ENCODE measurements at regions not wholly inside any gene's neighbourhood (a gene's known extent, or its start where the extent isn't known, plus 50 kb on each side); places are given as distances from the start of the nearest gene placed in this dataset.

DNA sequence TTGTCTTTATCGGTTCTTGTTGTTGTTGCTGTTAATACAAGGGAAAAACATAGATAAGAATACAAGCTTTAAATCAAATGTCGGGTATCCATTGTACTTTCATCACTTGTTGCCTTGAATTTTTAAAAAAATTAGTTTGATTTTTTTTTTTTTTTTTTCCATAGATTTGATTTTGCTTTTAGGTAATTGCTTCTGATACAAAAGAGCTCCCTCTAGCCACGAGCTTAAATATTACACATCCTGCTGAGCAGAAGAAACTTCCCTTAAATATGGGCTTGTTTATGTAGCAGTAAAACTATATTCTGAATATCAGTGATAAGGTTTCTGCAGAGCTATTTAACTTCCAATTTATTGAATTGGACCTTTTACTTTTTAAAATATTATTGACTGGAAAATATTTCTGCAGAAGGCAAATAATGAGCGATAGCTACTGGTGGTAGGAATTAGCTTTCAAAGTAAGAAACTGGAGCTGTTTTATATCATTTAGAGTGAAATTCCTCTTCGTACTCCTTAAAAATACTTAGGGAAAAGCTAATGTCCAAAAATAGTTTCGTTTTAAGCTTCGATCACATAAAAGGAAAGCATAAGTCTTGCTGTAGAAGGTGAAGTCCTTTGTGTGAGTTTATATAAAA lies 216.9 kb downstream of the POLR1F start:
- H2BK15ac ChIP-seq (ENCODE audit: low read length): no peak overlapping the region
- no peak for FAIRE-seq
- POLR2A ChIA-PET (ENCODE audit: partially characterized antibody): no interaction called here
- no peak overlapping the region for H3K23ac ChIP-seq (ENCODE audit: insufficient read length)
- no peak overlapping the region for H2BK120ac ChIP-seq (replicated peaks; ENCODE audit: low read depth, low read length)
- no peak overlapping the region for H3K4me3 ChIP-seq (ENCODE audit: extremely low read depth in 1 of 4, insufficient read depth in 2 of 4, low read depth in 3 of 4, low read length in 4 of 4)
- H3K79me1 ChIP-seq (ENCODE audit: low read depth, low read length): no peaks in the 10 kb centered on the region
- H4K20me1 ChIP-seq (replicated peaks in 1 of 2; ENCODE audit: control insufficient read depth in 1 of 2, insufficient read depth in 2 of 2, low read length in 2 of 2): no peaks in the 10 kb centered on the region
- H2BK20ac ChIP-seq (ENCODE audit: low read length): no peak overlapping the region
- H3K9ac ChIP-seq (replicated peaks in 1 of 4; ENCODE audit: extremely low read depth in 1 of 4, low read depth in 3 of 4, low read length in 3 of 4): no peak overlapping the region
- H3K27me3 ChIP-seq (replicated peaks in 1 of 4; ENCODE audit: control insufficient read depth in 3 of 4, extremely low read depth in 1 of 4, insufficient read depth in 3 of 4, low read length in 3 of 4): no peaks in the 10 kb centered on the region
- H3K18ac ChIP-seq (ENCODE audit: extremely low read depth, low read length): no peak overlapping the region
- no peaks in the 10 kb centered on the region for H3K79me2 ChIP-seq (ENCODE audit: control insufficient read depth in 1 of 2, insufficient read depth in 2 of 2, low read length in 2 of 2)
- no peak for DNase-seq (ENCODE audit: low read depth in 1 of 2, low spot score in 2 of 2)
- no peak overlapping the region for H3K4me2 ChIP-seq (ENCODE audit: insufficient read depth in 1 of 2, low read depth in 2 of 2, low read length in 2 of 2)
- H2BK5ac ChIP-seq (ENCODE audit: low read depth, low read length): no peak overlapping the region
- H3K27ac ChIP-seq (ENCODE audit: low read depth, low read length): no peak overlapping the region
- H2AK5ac ChIP-seq (ENCODE audit: low read depth, low read length): no peak overlapping the region
- CTCF ChIA-PET (ENCODE audit: partially characterized antibody): interaction anchor here (0.6 to 2.2 kb wide), 37 partner anchors 8 to 1644 kb away, joined by 3 to 14 read pairs (median 4); partner anchors contain the start of gene POLR1F
- no peak overlapping the region for H4K8ac ChIP-seq (ENCODE audit: extremely low read depth, insufficient read depth, low read length)
- H2BK12ac ChIP-seq (ENCODE audit: low read depth, low read length): no peak overlapping the region
- no peak overlapping the region for H3K56ac ChIP-seq (replicated peaks; ENCODE audit: insufficient read length, low read depth, low read length)
- H3K23me2 ChIP-seq (ENCODE audit: low read depth, low read length): no peaks in the 10 kb centered on the region
- no peak overlapping the region for H4K91ac ChIP-seq (replicated peaks; ENCODE audit: insufficient read length, low read length)
- H3K14ac ChIP-seq (ENCODE audit: insufficient read length): no peak overlapping the region
- peaks cover 7 to 10% of the 10 kb centered on the region in 2 experiments; a peak in 2 of 4 replicates for H3K9me3 ChIP-seq (ENCODE audit: insufficient read depth in 2 of 2, low read depth in 1 of 2, low read length in 1 of 2)
- no peak overlapping the region for H3K4ac ChIP-seq (replicated peaks; ENCODE audit: insufficient read length, low read depth, low read length)
- H3K4me1 ChIP-seq (replicated peaks in 1 of 4; ENCODE audit: control insufficient read depth in 3 of 4, insufficient read depth in 4 of 4, low read length in 3 of 4): no peaks in the 10 kb centered on the region
- H3K36me3 ChIP-seq (ENCODE audit: control insufficient read depth in 2 of 4, insufficient read depth in 4 of 4, low read length in 3 of 4): no peaks in the 10 kb centered on the region
- no peak overlapping the region for H4K5ac ChIP-seq (ENCODE audit: insufficient read length, low read depth, low read length)
- TF ChIP-seq HDAC2 (IDR thresholded peaks at IDR 0.05; ENCODE audit: borderline replicate concordance in 1 of 2, low read depth in 2 of 2, low read length in 2 of 2) (no peak), RNF2 (IDR thresholded peaks at IDR 0.05; ENCODE audit: borderline replicate concordance, low read depth, low read length, missing control alignments, poor library complexity, severe bottlenecking) (no peak), ASH2L (IDR thresholded peaks at IDR 0.05; ENCODE audit: low read length) (no peak), RAD21 (IDR thresholded peaks at IDR 0.05 in 1 of 2, conservative IDR thresholded peaks at IDR 0.05 in 1 of 2; ENCODE audit: low read depth in 2 of 2, low read length in 2 of 2) (peak in 1 of 2 experiments; percentile 29; a peak in 3 of 4 replicates), CBX5 (IDR thresholded peaks at IDR 0.05; ENCODE audit: low read depth, low read length) (no peak), SIRT6 (IDR thresholded peaks at IDR 0.05; ENCODE audit: low read length) (no peak), SP2 (IDR thresholded peaks at IDR 0.05; ENCODE audit: low read length) (no peak)
- TF ChIP-seq, protein P1, sequence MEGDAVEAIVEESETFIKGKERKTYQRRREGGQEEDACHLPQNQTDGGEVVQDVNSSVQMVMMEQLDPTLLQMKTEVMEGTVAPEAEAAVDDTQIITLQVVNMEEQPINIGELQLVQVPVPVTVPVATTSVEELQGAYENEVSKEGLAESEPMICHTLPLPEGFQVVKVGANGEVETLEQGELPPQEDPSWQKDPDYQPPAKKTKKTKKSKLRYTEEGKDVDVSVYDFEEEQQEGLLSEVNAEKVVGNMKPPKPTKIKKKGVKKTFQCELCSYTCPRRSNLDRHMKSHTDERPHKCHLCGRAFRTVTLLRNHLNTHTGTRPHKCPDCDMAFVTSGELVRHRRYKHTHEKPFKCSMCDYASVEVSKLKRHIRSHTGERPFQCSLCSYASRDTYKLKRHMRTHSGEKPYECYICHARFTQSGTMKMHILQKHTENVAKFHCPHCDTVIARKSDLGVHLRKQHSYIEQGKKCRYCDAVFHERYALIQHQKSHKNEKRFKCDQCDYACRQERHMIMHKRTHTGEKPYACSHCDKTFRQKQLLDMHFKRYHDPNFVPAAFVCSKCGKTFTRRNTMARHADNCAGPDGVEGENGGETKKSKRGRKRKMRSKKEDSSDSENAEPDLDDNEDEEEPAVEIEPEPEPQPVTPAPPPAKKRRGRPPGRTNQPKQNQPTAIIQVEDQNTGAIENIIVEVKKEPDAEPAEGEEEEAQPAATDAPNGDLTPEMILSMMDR (IDR thresholded peaks at IDR 0.05; ENCODE audit: control extremely low read depth in 1 of 3, insufficient read depth in 1 of 3, low read depth in 1 of 3, low read length in 3 of 3): peak in 1 of 3 experiments; percentile 47; a peak in 2 of 4 replicates
- 62% methylated on average over 7 of the region's 7 CpGs; no CpG with 5 or more reads in 1 of the 2 experiments for WGBS, 2 experiments (ENCODE audit: extremely low coverage in 1 of 2, insufficient coverage in 1 of 2, insufficient read length in 1 of 2, insufficient replicate concordance in 2 of 2, low coverage in 1 of 2, low lambda C conversion rate in 2 of 2, missing lambda C conversion rate in 1 of 2)
- no peak overlapping the region for H2AFZ ChIP-seq (ENCODE audit: low read length)

All from H1 (cell line).